Stimulated activated CD4-positive, alpha-beta T cell treated with anti-CD3 and anti-CD28 coated beads, Interleukin-12 subunit alpha, Interleukin-12 subunit beta, amount 100 ng/mL, for 48 hours (primary cell): ENCODE measurements at regions not wholly inside any gene's neighbourhood (a gene's known extent, or its start where the extent isn't known, plus 50 kb on each side); places are given as distances from the start of the nearest gene placed in this dataset.
"Not testable (repeated sequence)": the region's sequence is repeated elsewhere in the genome, so short reads cannot be mapped to it uniquely, and the experiment has no call there.

Source experiments
- DNase-seq, 3 donors: peaks; one replicate each; pipeline ENCODE4 v3.0.0-alpha.2; 2020; ENCODE audit warnings: low read depth in 2 of 3, low spot score in 1 of 3

DNA sequence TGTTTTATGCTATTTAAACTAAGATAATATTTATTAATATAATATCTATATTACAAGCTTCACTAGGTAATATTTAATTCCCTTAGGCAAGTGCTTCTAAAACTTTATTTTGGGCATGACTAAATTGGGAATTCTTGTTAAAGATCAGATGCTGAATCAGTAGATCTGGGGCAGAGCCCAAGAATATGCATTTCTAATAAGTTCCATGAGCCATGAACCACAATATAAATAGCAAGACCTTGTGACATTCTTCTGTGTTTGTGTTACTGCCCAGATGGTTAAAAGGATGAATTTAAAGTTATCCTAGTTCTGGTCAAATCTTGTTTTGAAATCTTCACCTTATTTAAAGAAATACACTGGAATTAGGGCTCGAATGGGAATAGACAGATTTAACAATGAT lies 258.4 kb upstream of the CACNA2D1 start:
- DNase-seq: no peak

- no peak for DNase-seq
These were observed 257.2 kb upstream of the CACNA2D1 start for GRCh38 chr7:82700741-82701140.

GRCh38 chr7:82699773-82700186 lies 256.2 kb upstream of the CACNA2D1 start:
- DNase-seq: no peak

DNA sequence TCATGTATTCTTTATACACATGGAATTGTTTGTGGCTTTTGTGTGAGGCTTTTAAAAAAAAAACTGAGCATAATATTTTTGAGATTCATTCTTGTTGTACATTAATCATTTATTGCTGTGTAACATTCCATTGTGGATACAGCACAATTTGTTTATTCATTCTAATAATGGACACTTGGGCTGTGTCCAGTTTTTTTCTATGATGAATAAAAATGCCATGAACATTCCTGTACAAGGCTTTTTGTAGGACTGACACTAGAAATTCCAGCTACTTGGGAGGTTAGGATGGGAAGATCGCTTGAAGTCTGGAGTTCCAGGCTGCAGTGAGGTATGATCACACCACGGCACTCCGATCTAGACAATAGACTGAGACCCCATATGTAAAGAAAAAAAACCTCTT lies 254.3 kb upstream of the CACNA2D1 start:
- DNase-seq: no peak

- no peak for DNase-seq
These were observed 253.1 kb upstream of the CACNA2D1 start for GRCh38 chr7:82696631-82697030.

- DNase-seq: no peak
These were observed 250.4 kb upstream of the CACNA2D1 start for GRCh38 chr7:82694022-82694421.

DNA sequence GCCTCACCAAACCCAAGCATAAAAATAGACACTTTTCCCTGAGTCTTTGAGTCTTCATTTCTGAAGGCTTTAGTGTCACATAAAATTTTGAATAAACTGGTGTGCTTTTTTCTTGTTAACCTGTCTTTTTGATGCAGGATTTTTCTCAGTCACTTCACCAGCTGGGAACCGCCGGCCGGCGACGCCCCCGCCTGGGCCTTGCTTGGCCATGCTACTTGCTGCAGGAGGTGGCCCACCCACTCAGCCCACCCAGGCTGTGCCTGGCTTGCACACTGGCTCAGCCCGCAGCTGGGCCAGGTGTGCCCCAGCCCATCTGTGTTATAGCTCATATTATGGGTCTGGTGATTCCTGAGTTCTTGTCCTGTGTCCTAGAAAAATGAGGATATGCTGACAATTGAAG lies 247.4 kb upstream of the CACNA2D1 start:
- no peak for DNase-seq

- DNase-seq: no peak
These were observed 241.6 kb upstream of the CACNA2D1 start for GRCh38 chr7:82685214-82685613.

GRCh38 chr7:82678716-82679115 lies 235.1 kb upstream of the CACNA2D1 start:
- DNase-seq: no peak

GRCh38 chr7:82678259-82678658 lies 234.7 kb upstream of the CACNA2D1 start:
- DNase-seq: no peak

DNA sequence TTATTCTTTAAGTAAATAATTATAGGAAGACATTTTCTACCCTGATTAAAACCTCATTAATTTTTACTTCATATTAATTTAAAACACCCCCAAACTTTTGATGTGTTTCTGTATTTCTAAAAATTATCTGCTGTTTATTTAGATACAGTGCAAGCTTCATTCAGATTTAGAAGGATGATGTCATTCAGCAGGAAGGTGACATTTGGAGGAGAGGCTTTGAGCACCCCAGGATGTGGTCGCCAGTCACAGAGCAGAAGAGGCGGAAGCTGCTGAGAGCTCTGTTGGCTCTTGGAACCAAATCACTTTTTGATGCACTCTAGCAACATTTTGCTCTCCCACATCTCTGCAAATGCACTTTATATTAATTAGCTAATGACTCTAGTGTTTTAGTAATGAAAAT lies 233.9 kb upstream of the CACNA2D1 start:
- DNase-seq: peak in 2 of 3 donors; percentile 1

- DNase-seq: no peak
These were observed 233.3 kb upstream of the CACNA2D1 start for GRCh38 chr7:82676777-82677463.

DNA sequence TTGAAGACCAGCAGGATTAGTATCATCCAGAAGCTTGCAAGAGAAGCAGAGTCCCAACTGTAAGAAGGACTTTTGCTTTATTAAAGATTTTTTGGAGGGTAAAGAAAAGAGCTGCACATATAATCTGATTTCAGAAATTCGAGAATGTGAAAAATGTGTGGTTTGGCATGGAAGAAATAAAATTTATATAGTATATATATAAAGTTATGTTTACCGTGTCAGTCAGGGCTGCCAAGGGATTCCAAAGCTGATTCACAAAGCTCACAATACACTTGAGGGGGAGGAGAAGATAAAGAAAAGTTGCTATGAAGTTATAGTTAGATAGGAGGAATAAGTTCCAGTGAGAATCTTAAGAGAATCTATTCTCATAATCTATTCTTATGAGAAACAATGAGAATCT lies 231.8 kb upstream of the CACNA2D1 start:
- no peak for DNase-seq

DNA sequence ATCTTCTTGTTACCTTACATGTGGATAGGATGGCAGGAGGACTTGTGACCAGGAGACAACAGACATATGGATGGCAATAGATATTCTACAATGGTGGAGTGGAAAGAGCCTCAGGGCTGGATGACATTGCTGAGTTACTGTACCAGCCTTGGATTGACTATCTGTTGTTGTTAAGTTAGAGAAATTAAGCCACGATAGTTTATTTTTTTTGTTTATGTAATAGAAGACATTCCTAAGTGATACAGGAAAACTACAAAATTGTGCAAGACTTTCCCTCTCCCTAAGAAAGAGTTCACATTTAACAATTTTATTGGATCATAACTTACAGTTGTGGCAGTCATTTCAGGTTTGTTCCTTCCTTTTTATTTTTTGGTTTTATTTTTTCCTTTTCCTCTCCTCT lies 230.7 kb upstream of the CACNA2D1 start:
- DNase-seq: no peak

DNA sequence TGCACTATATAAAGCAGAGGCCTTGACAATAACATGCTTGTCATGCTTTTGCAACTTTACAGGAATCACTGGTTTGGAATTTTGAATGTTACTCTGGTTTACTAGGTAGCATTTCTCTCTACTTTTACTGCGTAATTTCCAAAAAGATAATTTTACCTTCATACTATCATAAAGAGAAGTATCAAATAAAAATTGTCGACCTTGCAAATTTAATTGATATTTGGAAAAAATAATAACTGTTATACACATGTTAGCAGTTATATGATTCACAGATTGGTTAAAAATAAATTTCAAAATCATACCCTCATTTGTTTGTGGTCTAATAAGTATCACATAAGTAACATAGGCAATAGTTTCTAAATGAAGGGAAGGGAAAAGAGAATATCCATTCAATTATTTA lies 228.5 kb upstream of the CACNA2D1 start:
- DNase-seq: no peak

GRCh38 chr7:82669141-82669540 lies 225.6 kb upstream of the CACNA2D1 start:
- no peak for DNase-seq

DNA sequence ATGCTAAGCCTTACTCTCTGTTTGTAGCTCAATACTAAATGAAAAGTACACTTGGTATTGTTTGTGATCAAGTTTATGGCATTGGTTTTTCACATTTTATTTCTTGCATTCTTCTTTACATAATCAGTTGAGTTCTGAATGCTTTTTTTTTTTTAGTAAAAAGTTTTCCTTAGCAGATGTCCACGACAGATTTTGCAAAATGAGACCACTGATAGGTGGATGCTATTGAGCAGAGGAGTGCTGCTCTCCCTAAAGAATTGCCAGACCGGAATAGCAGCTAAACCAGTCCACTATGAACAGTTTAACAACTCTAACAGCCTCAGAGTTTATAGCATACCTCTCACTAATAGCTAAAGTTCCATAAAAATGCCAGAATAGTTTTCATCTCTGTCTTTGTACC lies 225.1 kb upstream of the CACNA2D1 start:
- no peak for DNase-seq

DNA sequence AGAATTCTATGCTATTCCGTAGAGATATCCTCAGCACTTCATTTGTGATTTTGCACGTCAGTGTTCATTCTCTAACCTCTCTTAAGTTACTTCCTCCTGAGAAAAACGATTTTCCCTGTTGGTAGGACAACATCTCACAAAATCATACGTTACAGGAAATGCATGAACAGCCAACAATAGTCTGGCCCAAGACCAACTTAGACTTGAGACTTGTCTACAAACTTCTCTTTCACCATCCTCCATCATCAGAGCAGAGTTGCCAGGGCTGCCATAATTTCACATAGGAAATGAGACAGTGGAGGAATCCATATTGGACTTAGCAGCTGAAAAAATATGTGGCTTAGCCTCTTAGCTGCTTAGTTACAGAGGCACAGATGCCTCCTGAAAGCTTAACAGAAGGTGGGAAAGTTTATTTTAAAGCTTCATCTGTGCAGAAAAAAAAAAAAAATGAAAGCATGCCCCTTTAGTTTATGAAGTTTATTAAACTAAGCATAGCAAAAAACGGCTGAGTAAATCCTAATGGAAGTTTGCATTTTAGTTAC lies 222.5 kb upstream of the CACNA2D1 start:
- no peak for DNase-seq

DNA sequence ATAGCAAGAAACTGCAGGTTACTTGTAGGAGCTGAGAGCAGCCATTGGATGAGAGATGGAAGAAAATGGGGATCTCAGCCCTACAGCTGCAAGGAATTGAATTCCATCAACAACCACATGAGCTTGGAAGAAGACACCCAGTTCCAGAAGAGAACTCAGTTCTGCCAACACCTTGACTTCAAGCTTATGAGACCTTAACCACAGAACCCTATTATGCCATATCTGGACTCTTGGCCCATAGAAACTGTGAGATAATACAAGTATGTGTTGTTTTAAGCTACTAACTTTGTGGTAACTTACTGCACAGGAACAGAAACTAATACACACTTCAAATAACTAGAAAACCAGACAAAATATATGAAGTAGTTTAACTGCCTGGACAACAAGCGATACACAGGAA lies 212.4 kb upstream of the CACNA2D1 start:
- DNase-seq: no peak

GRCh38 chr7:82650095-82650494 lies 206.5 kb upstream of the CACNA2D1 start:
- DNase-seq: not testable (repeated sequence)

GRCh38 chr7:82633592-82633991 lies 190.0 kb upstream of the CACNA2D1 start:
- DNase-seq: no peak

- no peak for DNase-seq
These were observed 188.4 kb upstream of the CACNA2D1 start for GRCh38 chr7:82631998-82632397.

DNA sequence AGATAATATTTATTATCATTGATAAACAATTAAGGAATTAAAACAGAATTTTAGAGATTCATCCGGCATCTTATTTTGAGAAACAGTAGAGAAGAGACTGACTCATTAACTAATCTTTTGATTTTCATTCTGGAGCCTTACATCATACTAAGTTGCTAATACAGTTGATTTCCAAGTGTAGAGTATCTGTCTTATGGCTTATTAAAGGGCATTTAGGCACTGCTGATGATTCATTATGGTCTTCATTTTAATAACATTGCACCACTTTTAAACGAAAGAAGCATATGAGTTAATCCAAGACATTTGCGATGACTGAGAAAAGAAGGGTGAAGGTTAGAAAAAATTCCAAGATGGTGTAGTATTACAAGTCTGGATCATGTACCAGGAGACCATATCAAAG lies 186.0 kb upstream of the CACNA2D1 start:
- no peak for DNase-seq
